ENCODE measurements at regions not wholly inside any gene's neighbourhood (a gene's known extent, or its start where the extent isn't known, plus 50 kb on each side); places are given as distances from the start of the nearest gene placed in this dataset.

DNA sequence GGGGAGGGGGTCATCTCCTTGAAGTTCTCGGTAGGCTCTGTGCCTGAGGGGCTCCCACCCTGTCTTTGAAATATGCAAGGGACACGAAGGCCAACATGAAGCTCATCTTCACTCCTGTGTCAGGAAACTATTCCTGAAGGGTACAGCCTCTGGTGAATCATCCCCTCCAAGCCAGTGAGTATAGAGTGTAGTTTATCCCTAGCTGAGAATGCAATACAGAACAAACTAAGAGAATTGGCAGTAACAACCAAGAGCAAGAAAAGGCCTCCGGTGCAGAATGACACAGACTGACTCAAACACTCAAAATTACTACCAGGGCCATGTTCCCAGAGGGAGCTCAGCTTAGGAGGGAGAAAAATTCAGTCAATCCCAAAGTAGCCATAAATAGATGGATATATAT is 413.3 kb downstream of the BCL11A start:
- TF ChIP-seq, protein P1, sequence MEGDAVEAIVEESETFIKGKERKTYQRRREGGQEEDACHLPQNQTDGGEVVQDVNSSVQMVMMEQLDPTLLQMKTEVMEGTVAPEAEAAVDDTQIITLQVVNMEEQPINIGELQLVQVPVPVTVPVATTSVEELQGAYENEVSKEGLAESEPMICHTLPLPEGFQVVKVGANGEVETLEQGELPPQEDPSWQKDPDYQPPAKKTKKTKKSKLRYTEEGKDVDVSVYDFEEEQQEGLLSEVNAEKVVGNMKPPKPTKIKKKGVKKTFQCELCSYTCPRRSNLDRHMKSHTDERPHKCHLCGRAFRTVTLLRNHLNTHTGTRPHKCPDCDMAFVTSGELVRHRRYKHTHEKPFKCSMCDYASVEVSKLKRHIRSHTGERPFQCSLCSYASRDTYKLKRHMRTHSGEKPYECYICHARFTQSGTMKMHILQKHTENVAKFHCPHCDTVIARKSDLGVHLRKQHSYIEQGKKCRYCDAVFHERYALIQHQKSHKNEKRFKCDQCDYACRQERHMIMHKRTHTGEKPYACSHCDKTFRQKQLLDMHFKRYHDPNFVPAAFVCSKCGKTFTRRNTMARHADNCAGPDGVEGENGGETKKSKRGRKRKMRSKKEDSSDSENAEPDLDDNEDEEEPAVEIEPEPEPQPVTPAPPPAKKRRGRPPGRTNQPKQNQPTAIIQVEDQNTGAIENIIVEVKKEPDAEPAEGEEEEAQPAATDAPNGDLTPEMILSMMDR (IDR thresholded peaks at IDR 0.05): no peak
- TF ChIP-seq POLR2A (IDR thresholded peaks at IDR 0.05): no peak
- TF ChIP-seq EP300 (IDR thresholded peaks at IDR 0.05): no peak
